Kasumi-1 (cell line): ENCODE measurements at regions not wholly inside any gene's neighbourhood (a gene's known extent, or its start where the extent isn't known, plus 50 kb on each side); places are given as distances from the start of the nearest gene placed in this dataset.
"Not testable (repeated sequence)": the region's sequence is repeated elsewhere in the genome, so short reads cannot be mapped to it uniquely, and the experiment has no call there.

Source experiments
- DNase-seq, 2 experiments: peaks; one replicate each; lab custom pipeline; 2025; lab: John Stamatoyannopoulos, UW

GRCh38 chr22:27311698-27312550 is 489.6 kb downstream of the MN1 start:
- no peak for DNase-seq

GRCh38 chr22:27312565-27312964 is 489.0 kb downstream of the MN1 start:
- no peak for DNase-seq

GRCh38 chr22:27312966-27313855 is 488.3 kb downstream of the MN1 start:
- no peak for DNase-seq

DNA sequence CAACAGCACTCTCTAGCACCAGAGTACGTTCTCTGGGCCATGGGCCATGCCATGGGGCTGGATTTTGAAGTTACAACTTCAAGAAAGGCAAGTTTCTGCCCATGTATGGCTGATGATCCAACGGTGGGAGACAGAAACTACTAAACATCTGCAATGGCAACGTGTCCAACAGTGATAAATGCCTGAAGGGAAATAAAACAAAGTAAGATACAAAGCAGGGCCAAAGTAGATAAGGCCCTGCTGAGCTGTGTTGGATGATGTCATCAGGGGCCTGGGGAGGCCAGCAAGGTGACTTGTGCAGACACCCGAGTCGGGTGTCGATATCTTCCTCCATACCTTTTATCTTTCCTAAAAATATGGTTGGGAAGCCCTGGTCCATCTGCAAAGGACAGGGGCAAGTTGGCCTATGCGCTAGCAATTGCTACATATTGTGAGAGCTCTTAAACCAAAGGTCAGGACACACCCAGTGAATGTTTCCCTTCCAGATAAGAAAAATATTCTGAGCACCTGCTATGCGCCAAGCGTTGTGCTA is 487.2 kb downstream of the MN1 start:
- no peak for DNase-seq

- no peak for DNase-seq
Observed at GRCh38 chr22:27315833-27316232, 485.7 kb downstream of the MN1 start.

DNA sequence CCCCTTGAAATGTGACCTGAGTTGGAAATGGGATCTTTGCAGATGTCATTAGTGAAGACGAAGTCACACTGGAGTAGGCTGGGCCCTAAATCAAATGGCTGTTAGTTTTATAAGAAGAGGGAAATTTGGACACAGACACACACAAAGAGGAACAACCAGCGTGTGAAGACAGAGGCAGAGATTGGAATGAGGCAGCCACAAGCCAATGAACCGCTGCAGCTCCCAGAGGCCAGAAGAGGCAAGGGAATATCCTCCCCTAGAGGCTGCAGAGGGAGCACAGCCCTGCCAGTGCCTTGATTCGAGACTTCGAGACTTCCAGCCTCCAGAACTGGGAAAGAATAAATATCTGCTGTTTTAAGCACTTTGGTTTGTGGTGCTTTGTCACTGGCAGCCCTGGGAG is 484.5 kb downstream of the MN1 start:
- DNase-seq = no peak

DNA sequence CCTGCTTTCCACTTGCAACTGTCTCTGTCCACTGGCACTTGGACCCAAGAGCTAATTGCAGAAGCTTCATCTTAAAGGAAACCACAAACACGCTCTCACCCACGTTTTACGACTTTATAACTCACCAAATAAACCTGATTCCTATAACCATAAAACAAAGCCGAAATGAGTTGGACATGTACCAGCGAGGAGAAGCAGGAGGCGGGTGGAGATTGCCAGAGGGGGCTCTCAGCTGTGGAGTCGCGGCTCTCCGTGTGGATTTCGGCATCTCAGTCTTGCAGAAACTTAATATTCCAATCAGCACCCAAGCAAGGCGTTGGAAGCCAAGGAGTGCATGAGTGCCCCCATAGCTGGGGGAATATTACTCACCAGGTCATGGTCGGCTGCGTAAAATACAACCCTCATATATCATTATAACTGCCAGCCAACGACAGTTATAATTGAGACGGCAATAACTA is 483.6 kb downstream of the MN1 start:
- DNase-seq = no peak

- no peak for DNase-seq
Observed at GRCh38 chr22:27318516-27318915, 483.0 kb downstream of the MN1 start.

GRCh38 chr22:27323661-27324060 is 477.9 kb downstream of the MN1 start:
- DNase-seq = no peak

GRCh38 chr22:27324908-27325307 is 476.6 kb downstream of the MN1 start:
- DNase-seq = not testable (repeated sequence)

DNA sequence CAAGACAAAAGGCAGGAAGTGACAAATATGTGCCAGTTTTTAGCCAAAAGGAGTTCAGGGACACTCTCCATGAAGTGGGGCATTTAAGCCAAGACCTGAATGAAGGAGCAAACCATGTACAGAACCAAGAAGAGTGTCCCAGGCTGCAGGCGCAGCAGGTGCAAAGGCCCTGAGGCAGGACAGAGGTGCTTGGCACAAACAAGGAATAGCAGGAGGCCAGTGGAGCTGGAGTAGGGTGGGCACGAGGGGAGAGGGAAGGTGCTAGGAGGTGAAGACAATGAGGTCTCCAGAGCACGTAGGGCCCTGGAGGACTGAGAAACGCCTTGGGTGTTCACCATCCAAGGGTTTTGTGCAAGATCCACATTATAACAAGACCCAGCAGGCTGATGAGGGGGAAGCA is 474.1 kb downstream of the MN1 start:
- DNase-seq = no peak

GRCh38 chr22:27327981-27328721 is 473.4 kb downstream of the MN1 start:
- no peak for DNase-seq

DNA sequence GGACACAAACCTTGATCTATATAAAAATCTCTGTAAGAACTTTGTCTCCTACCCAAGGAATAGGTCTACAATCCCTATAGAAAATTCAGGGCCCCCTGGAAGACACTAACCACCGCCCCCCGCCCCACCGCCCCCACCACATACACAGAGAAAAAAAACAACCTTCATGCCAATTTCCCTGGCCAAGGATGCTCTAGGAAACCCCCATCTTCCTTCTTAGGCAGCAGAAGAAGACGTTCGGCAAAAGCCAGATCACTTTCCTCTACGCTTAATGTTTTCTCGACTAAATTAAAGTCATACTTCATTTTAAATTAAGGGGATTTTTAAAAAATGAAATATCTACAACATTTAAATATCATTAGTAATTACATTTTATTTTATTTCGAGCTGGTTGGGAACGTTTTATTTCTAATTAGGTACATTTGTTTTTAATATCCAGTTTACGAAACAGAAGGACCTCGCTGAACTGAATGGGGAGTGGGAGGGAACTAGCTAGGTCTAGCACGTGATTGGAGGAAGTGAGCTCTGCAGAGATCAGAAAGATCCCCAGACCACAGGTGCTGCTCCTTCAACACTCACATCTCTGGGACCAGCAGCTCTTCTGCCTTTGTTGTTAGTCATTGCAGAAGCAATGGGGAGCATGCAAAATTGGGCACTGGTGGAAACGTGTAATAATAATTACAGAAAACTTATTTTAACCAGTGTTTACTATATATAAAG is 472.3 kb downstream of the MN1 start:
- no peak for DNase-seq

- no peak for DNase-seq
Observed at GRCh38 chr22:27329966-27330645, 471.4 kb downstream of the MN1 start.

GRCh38 chr22:27331526-27332281 is 469.9 kb downstream of the MN1 start:
- no peak for DNase-seq

- DNase-seq = no peak
Observed at GRCh38 chr22:27335102-27335660, 466.4 kb downstream of the MN1 start.

DNA sequence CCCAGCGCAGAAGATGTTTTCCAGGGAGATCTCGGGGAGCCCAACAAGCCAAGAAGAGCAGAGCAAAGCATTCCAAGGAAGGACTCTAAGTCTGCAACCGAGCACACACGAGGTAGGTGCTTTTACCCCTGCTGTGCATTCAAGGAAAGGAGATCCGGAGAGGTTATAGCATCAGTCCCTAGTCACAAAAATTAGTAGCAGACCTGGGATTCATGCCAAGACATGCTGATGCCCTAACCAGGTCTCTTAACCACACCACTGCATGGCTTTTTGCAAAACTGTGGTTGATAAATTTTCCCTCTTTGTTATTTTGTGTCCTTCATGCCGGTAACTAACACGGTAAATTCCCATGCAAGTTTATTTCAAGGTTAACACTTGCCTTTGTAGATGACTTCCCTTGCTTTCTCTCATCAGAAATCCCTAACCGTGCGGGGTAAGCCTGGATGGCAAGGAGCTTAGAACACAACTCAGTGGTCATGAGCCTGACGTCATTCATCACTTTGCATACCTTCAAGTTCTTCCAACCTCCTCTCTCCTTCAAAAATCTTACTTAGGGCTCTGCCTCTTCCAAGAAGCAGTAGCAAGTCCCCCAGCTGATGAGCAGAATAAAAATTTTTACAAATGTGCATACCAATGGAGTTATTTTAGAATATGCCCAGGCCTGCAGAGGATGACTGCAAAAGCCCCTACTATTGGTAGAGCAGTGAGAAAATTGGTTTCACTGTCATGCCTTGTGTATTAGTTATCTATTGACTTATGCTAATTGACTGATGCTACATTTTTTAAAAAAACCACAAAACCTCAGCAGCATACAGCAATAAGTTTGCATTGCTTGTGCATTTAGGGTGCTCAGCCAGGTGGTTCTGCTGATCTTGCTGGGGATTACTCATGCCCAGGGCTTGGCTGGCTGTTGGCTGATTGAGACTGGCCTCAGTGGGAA is 465.1 kb downstream of the MN1 start:
- no peak for DNase-seq

GRCh38 chr22:27337676-27338075 is 463.9 kb downstream of the MN1 start:
- DNase-seq = no peak
